Vagina (tissue), 2 donors: ENCODE measurements at regions not wholly inside any gene's neighbourhood (a gene's known extent, or its start where the extent isn't known, plus 50 kb on each side); places are given as distances from the start of the nearest gene placed in this dataset.

Experiments
- POLR2A ChIP-seq, 2 donors: fragments of 450-650 bp; IDR thresholded peaks; one replicate each; pipeline ENCODE4 v1.6.1; 2017; ENCODE audit warnings: antibody characterized with exemption in 2 of 2, mild to moderate bottlenecking in 2 of 2, moderate library complexity in 2 of 2
- POLR2AphosphoS5 ChIP-seq, 2 donors: sonication (generic); formaldehyde crosslinking; IDR thresholded peaks; one replicate each; pipeline ENCODE4 v1.9.0; 2017; ENCODE audit warnings: antibody characterized with exemption in 2 of 2, mild to moderate bottlenecking in 2 of 2, low read depth in 1 of 2; ENCODE audit not compliant: insufficient read depth in 1 of 2
- TF ChIP-seq, protein P1 (sequence below), 3 experiments: fragments of 450-650 bp in 2 of 3; fragments of 200-600 bp in 1 of 3; sonication (generic) in 1 of 3; IDR thresholded peaks; one replicate each; pipeline ENCODE4 v1.5.1; 2017 to 2019; ENCODE audit warnings: antibody characterized with exemption in 3 of 3, mild to moderate bottlenecking in 2 of 3, moderate library complexity in 2 of 3

DNA sequence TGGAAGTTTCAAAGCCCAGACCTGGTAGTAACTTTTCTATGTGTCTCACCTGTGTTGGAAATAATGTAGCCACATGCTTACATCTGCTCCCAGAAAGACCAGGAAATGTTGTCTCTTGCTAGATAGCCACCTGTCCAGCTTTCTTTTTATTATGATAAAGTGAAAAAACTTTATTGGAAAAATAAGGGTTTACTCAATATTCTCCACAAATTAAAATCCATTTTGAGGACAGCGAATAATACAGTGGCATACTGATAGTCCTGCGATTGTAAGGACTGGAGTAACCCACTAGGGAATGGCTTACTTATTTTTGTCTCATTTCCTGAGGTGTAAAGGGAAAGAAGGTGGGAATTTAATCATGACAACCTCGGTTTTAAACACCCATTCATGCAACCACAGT, 100.1 kb downstream of the HFE start:
- TF ChIP-seq, protein P1, sequence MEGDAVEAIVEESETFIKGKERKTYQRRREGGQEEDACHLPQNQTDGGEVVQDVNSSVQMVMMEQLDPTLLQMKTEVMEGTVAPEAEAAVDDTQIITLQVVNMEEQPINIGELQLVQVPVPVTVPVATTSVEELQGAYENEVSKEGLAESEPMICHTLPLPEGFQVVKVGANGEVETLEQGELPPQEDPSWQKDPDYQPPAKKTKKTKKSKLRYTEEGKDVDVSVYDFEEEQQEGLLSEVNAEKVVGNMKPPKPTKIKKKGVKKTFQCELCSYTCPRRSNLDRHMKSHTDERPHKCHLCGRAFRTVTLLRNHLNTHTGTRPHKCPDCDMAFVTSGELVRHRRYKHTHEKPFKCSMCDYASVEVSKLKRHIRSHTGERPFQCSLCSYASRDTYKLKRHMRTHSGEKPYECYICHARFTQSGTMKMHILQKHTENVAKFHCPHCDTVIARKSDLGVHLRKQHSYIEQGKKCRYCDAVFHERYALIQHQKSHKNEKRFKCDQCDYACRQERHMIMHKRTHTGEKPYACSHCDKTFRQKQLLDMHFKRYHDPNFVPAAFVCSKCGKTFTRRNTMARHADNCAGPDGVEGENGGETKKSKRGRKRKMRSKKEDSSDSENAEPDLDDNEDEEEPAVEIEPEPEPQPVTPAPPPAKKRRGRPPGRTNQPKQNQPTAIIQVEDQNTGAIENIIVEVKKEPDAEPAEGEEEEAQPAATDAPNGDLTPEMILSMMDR (IDR thresholded peaks at IDR 0.05), result no peak
- TF ChIP-seq POLR2AphosphoS5 (IDR thresholded peaks at IDR 0.05; ENCODE audit: insufficient read depth in 1 of 2, low read depth in 1 of 2) (no peak), POLR2A (IDR thresholded peaks at IDR 0.05) (no peak)
